GM21529 (cell line): ENCODE measurements at regions not wholly inside any gene's neighbourhood (a gene's known extent, or its start where the extent isn't known, plus 50 kb on each side); places are given as distances from the start of the nearest gene placed in this dataset.

Source experiments
- ATAC-seq: cut with Tn5 transposase; IDR thresholded peaks from one replicate; pipeline ENCODE4 v1.9.1; 2021; ENCODE audit not compliant: unreplicated experiment

- no peak for ATAC-seq
These were observed 132.6 kb downstream of the ETS2 start for GRCh38 chr21:38938343-38938742.

GRCh38 chr21:38937844-38938243, 132.1 kb downstream of the ETS2 start:
- no peak for ATAC-seq

GRCh38 chr21:38937286-38937790, 131.6 kb downstream of the ETS2 start:
- no peak for ATAC-seq

- no peak for ATAC-seq
These were observed 130.5 kb downstream of the ETS2 start for GRCh38 chr21:38936240-38936639.

GRCh38 chr21:38933731-38934130, 128.0 kb downstream of the ETS2 start:
- ATAC-seq = no peak

- ATAC-seq = no peak
These were observed 125.6 kb downstream of the ETS2 start for GRCh38 chr21:38931291-38931690.

- no peak for ATAC-seq
These were observed 125.1 kb downstream of the ETS2 start for GRCh38 chr21:38930853-38931252.

GRCh38 chr21:38930066-38930465, 124.3 kb downstream of the ETS2 start:
- ATAC-seq = no peak

- no peak for ATAC-seq
These were observed 123.9 kb downstream of the ETS2 start for GRCh38 chr21:38929652-38930051.

- no peak for ATAC-seq
These were observed 123.4 kb downstream of the ETS2 start for GRCh38 chr21:38929142-38929541.

GRCh38 chr21:38927776-38928175, 122.0 kb downstream of the ETS2 start:
- no peak for ATAC-seq

GRCh38 chr21:38925923-38926322, 120.2 kb downstream of the ETS2 start:
- no peak for ATAC-seq

- ATAC-seq = no peak
These were observed 119.7 kb downstream of the ETS2 start for GRCh38 chr21:38925478-38925877.

- ATAC-seq = no peak
These were observed 119.2 kb downstream of the ETS2 start for GRCh38 chr21:38924954-38925353.

- no peak for ATAC-seq
These were observed 117.7 kb downstream of the ETS2 start for GRCh38 chr21:38923429-38923828.

- ATAC-seq = no peak
These were observed 116.9 kb downstream of the ETS2 start for GRCh38 chr21:38922474-38923235.

- no peak for ATAC-seq
These were observed 116.0 kb downstream of the ETS2 start for GRCh38 chr21:38921511-38922251.

- ATAC-seq = no peak
These were observed 115.1 kb downstream of the ETS2 start for GRCh38 chr21:38920631-38921398.

- no peak for ATAC-seq
These were observed 113.0 kb downstream of the ETS2 start for GRCh38 chr21:38918607-38919346.

GRCh38 chr21:38917043-38917774, 111.5 kb downstream of the ETS2 start:
- ATAC-seq = no peak
